ENCODE measurements at regions not wholly inside any gene's neighbourhood (a gene's known extent, or its start where the extent isn't known, plus 50 kb on each side); places are given as distances from the start of the nearest gene placed in this dataset.
"Not testable (repeated sequence)": the region's sequence is repeated elsewhere in the genome, so short reads cannot be mapped to it uniquely, and the experiment has no call there.

- DNase-seq = no peak
These were observed 202.8 kb upstream of the TSC22D1 start for GRCh38 chr13:44778761-44779484.

DNA sequence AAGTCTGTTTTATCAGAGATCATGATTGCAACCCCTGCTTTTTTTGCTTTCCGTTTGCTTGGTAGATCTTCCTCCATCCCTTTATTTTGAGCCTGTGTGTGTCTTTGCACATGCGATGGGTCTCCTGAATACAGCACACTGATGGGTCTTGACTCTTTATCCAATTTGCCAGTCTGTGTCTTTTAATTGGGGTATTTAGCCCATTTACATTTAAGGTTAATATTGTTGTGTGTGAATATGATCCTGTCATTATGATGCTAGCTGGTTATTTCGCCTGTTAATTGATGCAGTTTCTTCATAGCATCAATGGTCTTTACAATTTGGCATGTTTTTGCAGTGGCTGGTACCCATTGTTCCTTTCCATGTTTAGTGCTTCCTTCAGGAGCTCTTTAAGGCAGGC lies 199.2 kb upstream of the TSC22D1 start:
- not testable (repeated sequence) for DNase-seq

DNA sequence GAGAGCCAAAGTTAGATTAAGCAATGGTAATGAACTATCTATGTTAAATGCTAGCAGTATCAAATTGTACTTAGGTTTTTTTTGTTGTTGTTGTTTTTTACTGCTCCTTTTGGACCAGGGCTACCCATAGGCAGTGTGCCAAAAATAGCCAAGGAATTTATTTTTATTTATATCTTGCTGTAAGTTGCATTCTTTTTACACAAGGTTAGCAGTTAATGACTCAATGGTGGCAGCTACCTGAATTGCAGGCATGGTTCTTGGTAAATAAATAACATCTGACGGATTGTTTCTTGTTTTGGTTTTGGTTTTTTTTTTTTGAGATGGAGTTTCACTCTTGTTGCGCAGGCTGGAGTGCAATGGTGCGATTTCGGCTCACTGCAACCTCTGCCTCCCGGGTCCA lies 194.8 kb upstream of the TSC22D1 start:
- no peak for DNase-seq

- DNase-seq = no peak
These were observed 193.6 kb upstream of the TSC22D1 start for GRCh38 chr13:44769686-44770085.

DNA sequence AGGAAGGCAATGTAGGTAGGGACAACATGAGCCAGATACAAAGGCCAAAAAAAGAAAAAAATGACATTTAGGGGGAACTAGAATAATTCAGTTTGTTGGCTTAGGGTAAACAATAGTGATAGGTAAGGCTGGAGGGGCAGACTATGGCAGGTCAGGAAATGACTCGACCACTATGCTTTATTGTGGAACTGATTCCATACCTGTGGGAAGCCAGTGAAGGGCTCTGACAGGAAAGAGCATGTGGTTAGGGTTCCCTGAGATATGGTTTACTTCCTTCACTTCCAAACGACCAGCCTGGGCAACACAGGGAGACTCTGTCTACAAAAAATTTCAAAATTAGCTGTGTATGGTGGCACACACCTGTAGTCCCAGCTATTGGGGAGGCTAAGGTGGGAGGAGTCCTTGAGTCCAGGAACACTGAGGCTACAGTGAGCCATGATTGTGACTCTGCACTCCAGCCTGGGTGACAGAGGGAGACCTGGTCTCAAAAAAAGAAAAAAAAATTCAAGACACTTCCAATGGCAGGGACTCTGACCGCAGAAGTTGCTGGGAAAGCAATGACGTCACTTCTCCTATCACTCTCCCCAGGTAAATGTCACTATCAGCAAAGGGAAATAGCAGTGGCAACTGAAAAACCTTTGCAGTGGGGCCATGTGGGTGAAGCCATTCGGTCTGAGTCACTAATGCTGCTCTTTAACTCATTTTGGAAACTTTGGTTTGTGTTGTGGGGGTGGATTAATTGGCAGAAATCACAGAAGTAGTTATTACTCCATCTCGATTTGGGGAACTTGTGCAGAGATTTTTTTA lies 192.8 kb upstream of the TSC22D1 start:
- peak; percentile 4 to 14 for DNase-seq

- peak; percentile 10 to 21 for DNase-seq
These were observed 192.1 kb upstream of the TSC22D1 start for GRCh38 chr13:44768239-44768638.

DNA sequence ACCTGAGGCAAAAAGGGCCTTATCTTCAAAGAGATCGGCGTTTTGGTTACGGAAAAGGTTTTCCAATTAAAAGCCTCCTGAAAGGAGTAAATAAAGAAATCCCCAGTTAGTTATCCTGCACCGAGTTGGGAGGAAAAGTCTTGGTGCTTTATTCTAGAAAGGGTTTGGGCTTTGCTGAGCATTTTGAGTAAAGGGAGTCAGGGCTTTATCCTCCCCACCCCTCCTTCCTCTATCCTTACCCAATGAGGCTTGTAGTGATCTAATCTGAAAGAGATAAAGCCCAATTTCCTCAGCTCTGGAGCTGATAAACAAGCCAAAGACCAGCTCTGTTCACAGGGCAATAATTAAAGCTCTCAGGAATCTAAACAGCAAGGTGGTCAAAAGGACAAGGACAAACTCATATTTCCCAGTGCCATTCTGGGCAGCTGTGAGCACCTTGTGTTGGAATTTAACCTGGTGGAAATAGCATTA lies 188.9 kb upstream of the TSC22D1 start:
- no peak for DNase-seq

DNA sequence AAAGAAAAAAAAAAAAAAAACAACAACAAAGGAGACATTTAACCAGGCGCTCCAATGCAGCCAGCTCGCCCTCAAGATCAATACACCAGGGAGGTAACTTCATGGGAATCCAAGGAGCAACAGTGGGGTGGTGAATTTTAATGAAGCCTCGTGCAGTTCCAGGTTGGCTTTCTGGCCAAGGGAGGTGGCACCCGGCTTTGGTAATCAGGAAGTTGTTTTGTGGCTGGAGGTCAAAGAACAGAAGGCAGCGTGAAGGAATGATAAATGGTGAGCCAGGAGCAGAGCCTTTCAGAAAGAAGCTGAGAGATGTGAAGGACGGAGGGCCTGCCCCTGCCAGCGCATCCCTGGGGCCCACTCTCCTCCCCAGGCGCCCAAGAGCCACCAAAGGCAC lies 188.2 kb upstream of the TSC22D1 start:
- no peak for DNase-seq

GRCh38 chr13:44763615-44764301 lies 187.6 kb upstream of the TSC22D1 start:
- DNase-seq = no peak

GRCh38 chr13:44762911-44763310 lies 186.8 kb upstream of the TSC22D1 start:
- no peak for DNase-seq

GRCh38 chr13:44760434-44760833 lies 184.3 kb upstream of the TSC22D1 start:
- DNase-seq = no peak

- no peak for DNase-seq
These were observed 183.5 kb upstream of the TSC22D1 start for GRCh38 chr13:44759384-44760360.

DNA sequence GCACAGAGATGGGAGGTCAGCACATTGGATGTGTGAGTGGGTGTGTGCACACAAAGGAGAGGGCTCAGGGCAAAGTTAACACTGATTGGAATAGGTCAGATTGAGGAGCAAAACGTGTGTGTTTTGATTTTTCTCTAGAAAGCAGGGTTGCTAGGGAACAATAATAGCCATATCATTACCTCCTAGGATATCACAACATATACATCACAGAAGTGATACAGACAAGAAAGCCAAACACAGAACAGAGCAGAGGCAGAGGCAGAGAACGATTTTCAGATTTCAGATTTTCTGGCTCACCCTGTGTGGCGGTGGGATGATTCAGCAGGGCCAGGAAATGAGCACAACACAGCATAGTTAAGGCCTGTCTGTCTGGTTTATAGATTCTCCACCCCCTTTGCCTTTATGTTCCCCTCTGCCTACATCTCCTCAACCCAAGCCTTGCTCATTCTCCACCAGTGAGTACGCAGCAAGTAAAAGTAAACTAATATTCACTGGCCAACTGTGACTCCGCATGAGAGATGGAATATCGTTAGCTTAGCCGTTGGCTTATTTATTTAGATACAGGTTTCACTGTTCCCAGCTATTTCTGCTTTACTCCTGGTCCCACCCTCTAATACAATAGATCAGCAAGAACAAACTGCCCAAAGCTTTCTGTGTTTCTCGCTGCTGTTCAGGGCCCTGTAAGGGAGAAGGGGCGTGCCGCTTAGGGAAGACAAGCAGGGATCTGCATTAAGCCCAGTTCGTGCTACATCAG lies 182.7 kb upstream of the TSC22D1 start:
- peak in 1 of 2 experiments; percentile 5 for DNase-seq

DNA sequence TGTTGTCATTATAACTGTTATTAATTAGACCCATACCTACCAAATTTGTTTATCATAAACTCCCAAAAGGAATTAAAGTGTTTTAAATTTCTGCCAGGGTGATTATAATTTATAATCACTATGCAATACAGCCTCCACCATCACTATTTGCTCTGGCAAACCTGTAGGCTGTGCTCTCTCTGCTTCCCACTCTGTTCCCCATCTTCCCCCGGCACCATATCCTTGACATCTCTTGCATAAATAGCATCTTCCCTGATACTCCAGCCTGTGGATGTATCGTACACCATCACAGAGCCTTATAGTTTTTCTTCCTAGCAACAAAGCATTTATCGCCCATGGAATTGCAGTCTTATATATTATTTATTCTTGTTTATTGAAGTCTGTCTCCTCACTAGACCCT lies 181.5 kb upstream of the TSC22D1 start:
- DNase-seq = no peak

DNA sequence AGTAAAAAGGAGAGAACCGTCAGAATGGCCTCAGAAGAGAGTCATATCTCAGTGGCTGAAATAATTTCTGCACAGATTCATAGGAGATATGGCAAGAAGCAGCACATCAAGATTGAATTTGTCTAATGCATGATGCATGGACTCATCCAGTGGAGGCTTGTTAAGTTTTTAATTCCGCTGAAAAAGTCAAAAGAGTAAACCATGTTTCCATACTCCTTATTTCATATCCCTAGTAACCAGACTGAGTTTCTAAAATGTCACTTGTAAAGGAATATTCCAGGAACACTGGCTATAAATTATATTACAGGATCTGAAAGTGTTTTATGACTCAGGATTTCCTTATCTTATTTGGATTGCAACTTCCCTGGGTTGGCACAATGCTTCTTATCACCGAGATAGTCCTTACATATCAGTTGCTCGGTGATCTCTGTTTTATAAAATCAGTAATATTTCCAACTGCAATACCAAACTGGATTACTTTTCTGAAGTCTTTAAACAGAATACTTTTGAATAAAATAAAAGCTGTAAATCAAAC lies 180.2 kb upstream of the TSC22D1 start:
- DNase-seq = no peak

DNA sequence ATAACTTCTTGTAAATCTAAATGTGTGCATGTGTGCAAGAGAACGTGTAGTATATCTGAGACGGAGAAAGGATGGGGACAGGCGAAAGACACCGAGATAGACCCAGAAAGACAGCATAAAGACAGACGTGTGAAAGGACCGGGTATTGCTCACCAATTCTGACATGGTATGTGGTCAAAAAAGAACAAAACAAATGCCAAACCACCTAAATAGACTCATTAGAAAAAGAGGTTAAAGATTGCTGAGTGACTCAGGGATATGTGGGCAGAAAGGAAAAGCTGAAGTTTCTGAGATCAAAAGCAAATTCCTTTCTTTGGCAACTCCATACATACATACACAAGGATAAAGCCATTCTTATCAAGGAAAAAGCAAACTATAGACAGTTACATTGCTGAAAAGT lies 179.7 kb upstream of the TSC22D1 start:
- DNase-seq = no peak

GRCh38 chr13:44752164-44752563 lies 176.0 kb upstream of the TSC22D1 start:
- no peak for DNase-seq

GRCh38 chr13:44750630-44751029 lies 174.5 kb upstream of the TSC22D1 start:
- DNase-seq = no peak

GRCh38 chr13:44749906-44750305 lies 173.8 kb upstream of the TSC22D1 start:
- DNase-seq = no peak

GRCh38 chr13:44748439-44748838 lies 172.3 kb upstream of the TSC22D1 start:
- no peak for DNase-seq

DNA sequence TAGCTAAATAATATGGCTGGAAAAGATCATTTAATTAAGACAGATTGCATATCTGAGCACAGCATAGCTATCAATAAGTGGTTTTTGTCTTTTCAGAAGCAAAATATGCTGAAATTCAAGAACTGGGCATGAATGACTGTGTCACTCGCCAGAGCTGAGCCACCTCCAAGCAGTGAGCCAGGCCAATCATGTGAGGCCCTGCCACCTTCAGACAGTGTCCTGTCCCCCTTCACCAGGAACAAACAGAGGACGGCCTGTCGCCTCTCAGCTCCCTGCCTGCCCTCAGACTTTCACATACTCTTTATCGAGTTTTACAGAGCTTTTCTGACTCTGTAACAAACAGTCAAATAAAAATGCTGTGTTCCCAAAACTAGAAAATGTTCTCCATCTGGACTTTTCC lies 171.0 kb upstream of the TSC22D1 start:
- DNase-seq = no peak
